ENCODE measurements at regions not wholly inside any gene's neighbourhood (a gene's known extent, or its start where the extent isn't known, plus 50 kb on each side); places are given as distances from the start of the nearest gene placed in this dataset.

DNA sequence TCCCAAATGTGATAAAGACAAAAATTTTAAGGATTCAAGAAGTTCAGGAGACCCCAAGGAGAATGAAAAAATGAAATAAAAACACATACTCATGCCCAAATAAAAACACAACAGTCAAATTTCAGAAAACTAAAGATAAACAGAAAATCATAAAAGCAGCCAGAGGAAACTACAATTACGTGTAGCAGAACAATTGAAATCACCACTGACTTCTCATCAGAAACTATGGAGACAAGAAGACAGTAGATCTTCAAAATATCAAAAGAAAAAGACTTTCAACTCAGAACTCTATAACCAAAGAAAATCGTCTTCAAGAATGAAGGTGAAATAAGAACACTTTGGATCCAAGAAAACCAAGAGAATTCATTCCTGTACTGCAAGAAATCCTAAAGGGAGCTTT, 54.9 kb downstream of the DIO3 start:
- no peak overlapping the region for H3K4me3 ChIP-seq
- 72% methylated on average over 2 of the region's 2 CpGs for WGBS
- no peaks in the 10 kb centered on the region for H3K27me3 ChIP-seq (replicated peaks; ENCODE audit: insufficient read depth)
- H3K4me1 ChIP-seq (replicated peaks) = no peaks in the 10 kb centered on the region
- H3K9me3 ChIP-seq = no peaks in the 10 kb centered on the region
- TF ChIP-seq, protein P1, sequence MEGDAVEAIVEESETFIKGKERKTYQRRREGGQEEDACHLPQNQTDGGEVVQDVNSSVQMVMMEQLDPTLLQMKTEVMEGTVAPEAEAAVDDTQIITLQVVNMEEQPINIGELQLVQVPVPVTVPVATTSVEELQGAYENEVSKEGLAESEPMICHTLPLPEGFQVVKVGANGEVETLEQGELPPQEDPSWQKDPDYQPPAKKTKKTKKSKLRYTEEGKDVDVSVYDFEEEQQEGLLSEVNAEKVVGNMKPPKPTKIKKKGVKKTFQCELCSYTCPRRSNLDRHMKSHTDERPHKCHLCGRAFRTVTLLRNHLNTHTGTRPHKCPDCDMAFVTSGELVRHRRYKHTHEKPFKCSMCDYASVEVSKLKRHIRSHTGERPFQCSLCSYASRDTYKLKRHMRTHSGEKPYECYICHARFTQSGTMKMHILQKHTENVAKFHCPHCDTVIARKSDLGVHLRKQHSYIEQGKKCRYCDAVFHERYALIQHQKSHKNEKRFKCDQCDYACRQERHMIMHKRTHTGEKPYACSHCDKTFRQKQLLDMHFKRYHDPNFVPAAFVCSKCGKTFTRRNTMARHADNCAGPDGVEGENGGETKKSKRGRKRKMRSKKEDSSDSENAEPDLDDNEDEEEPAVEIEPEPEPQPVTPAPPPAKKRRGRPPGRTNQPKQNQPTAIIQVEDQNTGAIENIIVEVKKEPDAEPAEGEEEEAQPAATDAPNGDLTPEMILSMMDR (IDR thresholded peaks at IDR 0.05) = no peak
- TF ChIP-seq POLR2AphosphoS5 (IDR thresholded peaks at IDR 0.05) (no peak), POLR2A (IDR thresholded peaks at IDR 0.05) (no peak)
- no peak overlapping the region for H3K27ac ChIP-seq
- no peaks in the 10 kb centered on the region for H3K36me3 ChIP-seq
- intact Hi-C loops (cut with DNase I) = no loop called here
- DNase-seq (ENCODE audit: low spot score) = no peak

DNA sequence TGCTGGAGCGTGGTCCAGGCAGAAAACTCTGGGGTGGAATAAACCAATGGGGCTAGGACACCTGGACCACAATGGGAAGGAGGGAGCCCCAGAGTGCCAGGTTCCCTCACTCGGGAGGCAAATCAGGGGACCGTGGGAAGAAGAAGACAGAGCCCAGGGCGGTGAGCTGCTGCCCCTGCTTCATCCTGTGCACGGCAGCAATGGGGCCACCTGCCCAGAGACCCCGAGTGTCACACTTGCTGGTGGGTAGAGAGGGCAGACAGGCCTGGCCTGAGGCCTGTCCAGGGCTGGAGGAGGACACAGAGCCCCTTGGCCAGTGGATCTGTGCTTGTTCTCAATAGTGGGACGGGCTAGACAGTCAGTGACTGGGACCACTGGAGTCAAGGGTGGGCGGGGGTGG, 58.2 kb downstream of the DIO3 start:
- Histone ChIP-seq H3K9me3 (no peaks in the 10 kb centered on the region), H3K4me1 (replicated peaks) (no peaks in the 10 kb centered on the region), H3K27ac (no peak overlapping the region), H3K4me3 (no peak overlapping the region), H3K27me3 (replicated peaks; ENCODE audit: insufficient read depth) (no peaks in the 10 kb centered on the region), H3K36me3 (no peaks in the 10 kb centered on the region)
- no peak for TF ChIP-seq POLR2A (IDR thresholded peaks at IDR 0.05)
- no peak for TF ChIP-seq POLR2AphosphoS5 (IDR thresholded peaks at IDR 0.05)
- TF ChIP-seq, protein P1 (IDR thresholded peaks at IDR 0.05) = no peak
- whole genome bisulfite sequencing = 91% methylated on average over 8 of the region's 8 CpGs
- intact Hi-C loops (cut with DNase I) = no loop called here
- no peak for DNase-seq (ENCODE audit: low spot score)

DNA sequence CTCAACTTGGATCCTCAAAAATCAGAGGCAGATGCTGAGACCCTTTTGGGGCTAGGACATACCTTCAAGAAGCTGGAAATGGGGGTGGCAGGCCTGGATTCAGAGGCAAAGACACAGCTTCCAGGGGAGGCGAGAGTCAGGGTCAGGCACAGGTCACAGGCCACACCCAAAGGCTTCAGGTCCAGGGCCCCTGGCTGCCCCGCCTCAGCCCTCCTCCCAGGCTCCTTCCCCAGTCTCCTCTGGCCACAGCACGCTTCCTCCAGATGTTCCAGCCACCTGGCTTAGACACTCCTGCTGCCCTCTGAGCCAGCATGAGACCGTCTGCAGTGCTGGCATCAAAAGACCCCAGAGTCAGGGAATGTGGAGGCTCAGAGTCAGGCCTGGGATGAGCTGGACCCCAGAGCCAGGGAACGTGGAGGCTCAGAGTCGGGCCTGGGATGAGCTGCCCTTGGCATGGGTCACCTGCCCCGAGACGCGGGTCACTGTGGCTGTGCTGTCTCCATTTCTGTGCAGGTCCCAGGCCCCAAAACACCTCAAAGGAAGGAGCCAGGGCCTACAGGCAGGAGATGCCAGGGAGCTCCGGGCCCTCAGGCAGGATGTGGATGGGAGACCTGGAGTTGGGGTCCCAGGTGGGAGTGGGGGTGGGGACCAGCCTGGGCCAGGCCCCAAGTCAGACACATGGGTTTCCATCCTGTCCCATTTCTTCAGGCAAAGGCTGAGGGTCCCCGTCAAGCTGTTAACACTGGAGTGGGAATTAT, 58.9 kb downstream of the DIO3 start:
- Histone ChIP-seq H3K4me3 (no peak overlapping the region), H3K36me3 (no peaks in the 10 kb centered on the region), H3K27me3 (replicated peaks; ENCODE audit: insufficient read depth) (no peaks in the 10 kb centered on the region), H3K4me1 (replicated peaks) (no peaks in the 10 kb centered on the region), H3K9me3 (no peaks in the 10 kb centered on the region), H3K27ac (no peak overlapping the region)
- no peak for DNase-seq (ENCODE audit: low spot score)
- WGBS = 95% methylated on average over 10 of the region's 11 CpGs
- intact Hi-C loops (cut with DNase I) = loop anchor here (10.0 kb wide), 1 partner anchor 1175 kb away; no protein-coding TSS in a partner anchor
- TF ChIP-seq, protein P1 (IDR thresholded peaks at IDR 0.05) = no peak
- TF ChIP-seq POLR2A (IDR thresholded peaks at IDR 0.05) (no peak), POLR2AphosphoS5 (IDR thresholded peaks at IDR 0.05) (no peak)

DNA sequence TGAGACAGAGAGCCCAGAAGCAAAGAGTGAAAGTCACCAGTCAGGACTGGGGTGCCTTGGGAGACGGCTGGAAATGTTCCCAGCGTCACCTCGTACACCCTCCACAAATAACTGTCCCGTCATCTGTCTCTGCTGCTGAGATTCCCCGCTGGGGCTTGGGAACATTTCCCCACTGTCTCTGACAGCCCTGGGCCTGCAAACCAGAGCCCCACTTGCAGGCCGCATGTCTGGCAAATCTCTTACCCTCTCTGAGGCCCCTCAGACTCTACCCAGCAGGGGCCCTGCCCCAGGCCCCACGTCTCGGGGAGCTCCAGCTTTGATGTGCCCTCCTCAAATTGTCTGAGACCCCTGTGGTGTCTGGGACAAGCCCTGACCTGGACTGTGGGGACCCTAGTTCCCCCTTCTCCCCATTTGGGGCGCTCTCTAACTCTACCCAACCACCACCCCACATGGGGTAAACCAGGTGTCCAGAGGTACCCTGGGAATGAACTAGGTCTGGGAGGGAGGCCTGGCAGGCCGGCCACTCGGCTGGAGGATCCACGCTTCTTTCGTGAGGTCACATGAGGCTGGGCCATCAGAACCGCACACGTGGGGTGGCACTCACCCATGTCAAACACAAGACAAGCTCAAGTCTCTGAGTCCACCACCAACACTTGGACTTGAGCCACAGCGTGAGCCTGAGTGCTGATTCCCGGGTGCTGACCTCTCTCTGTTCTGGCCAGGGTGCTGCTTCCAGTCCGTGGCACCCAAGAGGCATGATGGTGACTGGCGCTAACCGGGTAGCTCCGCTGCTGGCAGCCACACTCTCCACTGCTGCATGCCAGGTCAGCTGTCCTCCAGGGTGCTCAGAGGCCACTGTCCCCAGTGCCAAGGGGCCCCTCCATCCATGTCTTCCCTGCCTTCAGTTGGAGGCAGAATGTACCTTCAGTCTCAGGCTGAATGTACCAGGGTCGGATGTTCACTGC, 59.8 kb downstream of the DIO3 start:
- intact Hi-C loops (cut with DNase I) = loop anchor here (10.0 kb wide), 1 partner anchor 1176 kb away; no protein-coding TSS in a partner anchor
- no peaks in the 10 kb centered on the region for H3K36me3 ChIP-seq

More for the DNA sequence above, 59.8 kb downstream of the DIO3 start:
- 89% methylated on average over 22 of the region's 22 CpGs for WGBS
- H3K4me3 ChIP-seq = no peak overlapping the region
- no peak for DNase-seq (ENCODE audit: low spot score)
- no peak overlapping the region for H3K27ac ChIP-seq
- TF ChIP-seq, protein P1 (IDR thresholded peaks at IDR 0.05) = no peak
- TF ChIP-seq POLR2A (IDR thresholded peaks at IDR 0.05) = no peak
- TF ChIP-seq POLR2AphosphoS5 (IDR thresholded peaks at IDR 0.05) = no peak
- no peaks in the 10 kb centered on the region for H3K9me3 ChIP-seq
- H3K4me1 ChIP-seq (replicated peaks) = no peaks in the 10 kb centered on the region
- no peaks in the 10 kb centered on the region for H3K27me3 ChIP-seq (replicated peaks; ENCODE audit: insufficient read depth)

Measured in prostate gland (tissue), 2 donors.